CD8-positive, alpha-beta memory T cell (primary cell): ENCODE measurements at regions not wholly inside any gene's neighbourhood (a gene's known extent, or its start where the extent isn't known, plus 50 kb on each side); places are given as distances from the start of the nearest gene placed in this dataset.

Experiments
- CTCF ChIA-PET: fragments of 350-600 bp; sonication (Branson Sonifier 250); formaldehyde crosslinking; loops from one replicate; lab custom pipeline; 2021; ENCODE audit warnings: antibody characterized with exemption; lab: Charles Lee
- POLR2A ChIA-PET: fragments of 350-600 bp; sonication (Branson Sonifier 250); formaldehyde crosslinking; loops from one replicate; lab custom pipeline; 2021; ENCODE audit warnings: antibody characterized with exemption; lab: Charles Lee
- DNase-seq, 5 donors: peaks; one replicate each; pipeline versions ENCODE4 v3.0.0 to v3.0.0-alpha.2; 2020 to 2022; ENCODE audit warnings: mixed read lengths in 1 of 5
- H3K27ac ChIP-seq: one replicate; pipeline ENCODE4 v1.7.0; 2013; ENCODE audit warnings: low read depth, mild to moderate bottlenecking, low read length, moderate library complexity
- H3K27me3 ChIP-seq: 2 replicates; pipeline ENCODE4 v1.7.0; 2013; ENCODE audit warnings: low read length, mild to moderate bottlenecking; ENCODE audit not compliant: insufficient read depth, poor library complexity, severe bottlenecking
- H3K36me3 ChIP-seq: 2 replicates; pipeline ENCODE4 v1.7.0; 2013; ENCODE audit warnings: mild to moderate bottlenecking, low read length, moderate library complexity; ENCODE audit not compliant: insufficient read depth
- H3K4me1 ChIP-seq: 2 replicates; pipeline ENCODE4 v1.7.0; 2013; ENCODE audit warnings: mild to moderate bottlenecking, low read length, moderate library complexity; ENCODE audit not compliant: insufficient read depth
- H3K4me3 ChIP-seq: 2 replicates; pipeline ENCODE4 v1.7.0; 2013; ENCODE audit warnings: mild to moderate bottlenecking, low read length
- H3K9me3 ChIP-seq: 2 replicates; pipeline ENCODE4 v1.7.0; 2013; ENCODE audit warnings: mild to moderate bottlenecking, low read length
- H3K27ac Mint-ChIP-seq, 8 donors: one replicate each; pipeline ENCODE4 v1.8.0; 2020 to 2021; ENCODE audit warnings: mixed read lengths in 8 of 8, mild to moderate bottlenecking in 6 of 8, inconsistent platforms in 3 of 8, moderate library complexity in 3 of 8
- H3K27me3 Mint-ChIP-seq, 2 donors: one replicate each; pipeline ENCODE4 v1.8.0; 2020 to 2021; ENCODE audit warnings: mixed read lengths in 2 of 2, mild to moderate bottlenecking in 1 of 2, moderate library complexity in 1 of 2
- H3K36me3 Mint-ChIP-seq, 3 donors: one replicate each; pipeline ENCODE4 v1.8.0; 2020 to 2021; ENCODE audit warnings: mixed read lengths in 3 of 3, inconsistent platforms in 1 of 3, mild to moderate bottlenecking in 1 of 3
- H3K4me1 Mint-ChIP-seq, 3 donors: one replicate each; pipeline ENCODE4 v1.8.0; 2020 to 2021; ENCODE audit warnings: mixed read lengths in 3 of 3, inconsistent platforms in 1 of 3, mild to moderate bottlenecking in 1 of 3
- H3K4me3 Mint-ChIP-seq, 7 donors: one replicate each; pipeline ENCODE4 v1.8.0; 2020 to 2021; ENCODE audit warnings: mixed read lengths in 7 of 7, mild to moderate bottlenecking in 6 of 7, moderate library complexity in 4 of 7, inconsistent platforms in 2 of 7
- H3K9me3 Mint-ChIP-seq, 5 donors: one replicate each; pipeline ENCODE4 v1.8.0; 2020 to 2022; ENCODE audit warnings: mixed read lengths in 5 of 5, mild to moderate bottlenecking in 3 of 5, moderate library complexity in 2 of 5, inconsistent platforms in 1 of 5

DNA sequence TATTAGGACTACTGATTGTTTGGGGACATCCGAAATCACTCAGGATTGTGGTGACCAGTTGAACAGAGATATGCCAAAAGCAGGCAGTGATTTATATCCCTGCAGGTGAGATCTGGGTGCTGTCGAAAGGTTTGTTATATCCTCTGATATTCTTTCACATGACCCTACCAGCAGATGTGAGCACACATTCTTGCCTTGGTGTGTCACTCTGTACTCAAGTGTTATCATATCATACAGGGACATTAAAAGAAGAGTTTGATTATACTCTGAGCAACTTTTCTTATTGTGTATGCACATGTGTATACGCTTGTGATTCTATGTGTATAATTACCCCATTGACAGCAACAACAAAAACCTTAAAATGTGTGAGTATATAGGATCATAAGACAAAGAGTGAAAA lies 381.2 kb upstream of the IGFBP7 start:
- Mint-ChIP-seq H3K27me3 (no peaks in the 10 kb centered on the region), H3K9me3 (peaks cover 1 to 9% (median 4%) of the 10 kb centered on the region in 5 donors), H3K36me3 (no peaks in the 10 kb centered on the region), H3K27ac (no peak overlapping the region), H3K4me1 (no peaks in the 10 kb centered on the region), H3K4me3 (no peak overlapping the region)
- CTCF ChIA-PET: no interaction called here
- Histone ChIP-seq H3K4me1 (no peaks in the 10 kb centered on the region), H3K27ac (no peak overlapping the region), H3K9me3 (no peaks in the 10 kb centered on the region), H3K27me3 (no peaks in the 10 kb centered on the region), H3K4me3 (no peak overlapping the region), H3K36me3 (no peaks in the 10 kb centered on the region)
- no peak for DNase-seq
- POLR2A ChIA-PET: no interaction called here

DNA sequence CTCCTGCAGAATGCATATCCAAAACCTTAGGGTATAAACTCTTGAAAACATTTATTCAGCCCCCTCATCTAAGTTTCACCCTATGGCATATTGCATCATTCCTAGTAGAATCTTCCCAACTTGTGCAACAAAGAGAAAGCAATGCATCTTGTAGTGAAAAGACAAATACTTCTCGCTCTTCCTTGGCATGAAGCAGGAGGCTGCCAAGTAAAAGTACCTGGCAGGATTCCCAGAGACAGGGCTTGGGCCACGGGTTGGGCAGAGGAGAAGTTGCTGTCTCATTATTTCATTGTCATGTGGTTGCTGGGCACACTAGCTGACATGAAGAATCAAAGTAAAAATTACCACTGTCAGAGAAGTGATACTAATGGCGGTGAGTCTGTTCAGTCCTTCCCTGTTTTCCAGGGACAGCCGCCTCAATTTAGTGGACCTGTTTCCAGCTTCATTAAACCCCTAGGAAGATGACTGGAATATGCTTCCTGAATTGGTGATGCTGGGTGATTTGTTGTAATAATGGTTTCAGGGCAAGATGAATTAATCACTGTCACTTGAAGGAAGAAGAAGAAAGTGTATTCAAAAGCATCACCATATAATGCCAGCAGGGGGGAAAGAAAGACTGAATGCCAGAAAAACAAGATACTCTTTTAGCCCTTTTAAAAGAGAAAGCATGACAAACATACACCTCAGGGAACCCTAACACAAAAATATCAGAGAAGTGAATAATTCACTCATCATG lies 380.5 kb upstream of the IGFBP7 start:
- H3K27me3 ChIP-seq: no peaks in the 10 kb centered on the region
- H3K27me3 Mint-ChIP-seq: no peaks in the 10 kb centered on the region
- POLR2A ChIA-PET: no interaction called here
- no peaks in the 10 kb centered on the region for H3K36me3 ChIP-seq
- H3K9me3 Mint-ChIP-seq: peaks cover 0 to 7% (median 4%) of the 10 kb centered on the region in 5 donors
- DNase-seq: no peak
- H3K4me3 ChIP-seq: no peak overlapping the region
- H3K27ac ChIP-seq: no peak overlapping the region
- no peaks in the 10 kb centered on the region for H3K36me3 Mint-ChIP-seq
- CTCF ChIA-PET: no interaction called here
- H3K4me1 ChIP-seq: no peaks in the 10 kb centered on the region
- H3K9me3 ChIP-seq: no peaks in the 10 kb centered on the region
- no peaks in the 10 kb centered on the region for H3K4me1 Mint-ChIP-seq
- no peak overlapping the region for H3K4me3 Mint-ChIP-seq
- no peak overlapping the region for H3K27ac Mint-ChIP-seq

- no peak overlapping the region for H3K27ac Mint-ChIP-seq
- H3K27me3 Mint-ChIP-seq: no peaks in the 10 kb centered on the region
- no peak for DNase-seq
- no peak overlapping the region for H3K27ac ChIP-seq
- H3K36me3 ChIP-seq: no peaks in the 10 kb centered on the region
- peaks cover 0 to 4% (median 0%) of the 10 kb centered on the region in 5 donors for H3K9me3 Mint-ChIP-seq
- no peaks in the 10 kb centered on the region for H3K9me3 ChIP-seq
- no peaks in the 10 kb centered on the region for H3K27me3 ChIP-seq
- no peaks in the 10 kb centered on the region for H3K4me1 Mint-ChIP-seq
- no peaks in the 10 kb centered on the region for H3K36me3 Mint-ChIP-seq
- H3K4me3 ChIP-seq: no peak overlapping the region
- no peak overlapping the region for H3K4me3 Mint-ChIP-seq
- no peaks in the 10 kb centered on the region for H3K4me1 ChIP-seq
- CTCF ChIA-PET: no interaction called here
- POLR2A ChIA-PET: no interaction called here
Observed at GRCh38 chr4:57488366-57489162, 378.4 kb upstream of the IGFBP7 start.

DNA sequence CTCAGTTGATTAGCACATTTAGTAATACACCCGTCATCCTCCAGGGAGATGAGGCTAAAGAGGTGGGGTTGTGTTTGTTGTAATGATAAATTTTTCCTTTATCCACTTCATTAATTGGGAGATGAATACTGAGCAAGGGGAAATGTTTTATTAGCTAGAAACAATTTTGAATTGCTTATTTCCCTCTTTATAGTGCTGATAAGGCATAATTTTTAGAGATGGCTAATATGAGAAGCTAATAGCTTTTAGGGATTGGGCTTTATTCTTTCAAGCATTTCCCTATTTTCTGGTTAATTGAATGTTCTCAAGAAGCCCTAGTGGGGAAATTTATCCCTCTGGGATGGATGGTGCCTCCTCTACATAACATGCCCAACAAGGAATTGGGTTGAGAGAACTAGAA lies 365.2 kb upstream of the IGFBP7 start:
- no peak overlapping the region for H3K27ac ChIP-seq
- no peaks in the 10 kb centered on the region for H3K4me1 ChIP-seq
- H3K4me3 Mint-ChIP-seq: no peak overlapping the region
- H3K9me3 Mint-ChIP-seq: peaks cover 3 to 17% (median 7%) of the 10 kb centered on the region in 5 donors
- H3K27me3 Mint-ChIP-seq: no peaks in the 10 kb centered on the region
- no peaks in the 10 kb centered on the region for H3K4me1 Mint-ChIP-seq
- ChIA-PET CTCF (no interaction called here), POLR2A (no interaction called here)
- no peaks in the 10 kb centered on the region for H3K9me3 ChIP-seq
- H3K36me3 ChIP-seq: no peaks in the 10 kb centered on the region
- H3K27me3 ChIP-seq: no peaks in the 10 kb centered on the region
- no peak overlapping the region for H3K27ac Mint-ChIP-seq
- no peak overlapping the region for H3K4me3 ChIP-seq
- no peak for DNase-seq
- no peaks in the 10 kb centered on the region for H3K36me3 Mint-ChIP-seq

- no peaks in the 10 kb centered on the region for H3K27me3 Mint-ChIP-seq
- Histone ChIP-seq H3K4me1 (no peaks in the 10 kb centered on the region), H3K27me3 (no peaks in the 10 kb centered on the region), H3K27ac (no peak overlapping the region), H3K4me3 (no peak overlapping the region), H3K9me3 (no peaks in the 10 kb centered on the region), H3K36me3 (no peaks in the 10 kb centered on the region)
- no peak overlapping the region for H3K27ac Mint-ChIP-seq
- DNase-seq: no peak
- H3K36me3 Mint-ChIP-seq: no peaks in the 10 kb centered on the region
- no peaks in the 10 kb centered on the region for H3K4me1 Mint-ChIP-seq
- H3K9me3 Mint-ChIP-seq: peaks cover 4 to 17% (median 13%) of the 10 kb centered on the region in 5 donors
- no peak overlapping the region for H3K4me3 Mint-ChIP-seq
- CTCF ChIA-PET: no interaction called here
- POLR2A ChIA-PET: no interaction called here
Observed at GRCh38 chr4:57465321-57466056, 355.3 kb upstream of the IGFBP7 start.

DNA sequence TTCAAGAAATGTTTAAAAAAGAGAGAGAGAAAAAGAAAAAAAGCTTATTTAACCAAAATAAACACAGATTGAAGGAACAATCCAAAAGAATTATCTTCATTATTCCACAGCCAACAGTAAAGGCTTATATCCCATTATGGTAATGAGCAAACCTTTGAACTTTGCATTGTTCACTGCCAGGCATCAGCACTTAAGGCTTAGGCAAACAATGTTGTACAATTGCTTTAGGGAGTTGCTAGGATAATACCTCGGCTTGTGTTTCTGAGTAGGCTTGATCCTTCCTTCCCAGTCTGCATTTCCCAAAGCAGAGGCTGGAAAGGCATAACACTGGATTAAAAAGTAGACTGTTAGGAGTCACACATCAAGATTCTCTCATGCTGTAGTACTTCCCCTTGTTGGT lies 352.7 kb upstream of the IGFBP7 start:
- POLR2A ChIA-PET: no interaction called here
- Mint-ChIP-seq H3K9me3 (peaks cover 2 to 11% (median 7%) of the 10 kb centered on the region in 5 donors), H3K4me3 (no peak overlapping the region), H3K27me3 (no peaks in the 10 kb centered on the region), H3K36me3 (no peaks in the 10 kb centered on the region), H3K4me1 (no peaks in the 10 kb centered on the region), H3K27ac (no peak overlapping the region)
- CTCF ChIA-PET: no interaction called here
- Histone ChIP-seq H3K9me3 (no peaks in the 10 kb centered on the region), H3K4me3 (no peak overlapping the region), H3K36me3 (no peaks in the 10 kb centered on the region), H3K4me1 (no peaks in the 10 kb centered on the region), H3K27me3 (no peaks in the 10 kb centered on the region), H3K27ac (no peak overlapping the region)
- DNase-seq: no peak

DNA sequence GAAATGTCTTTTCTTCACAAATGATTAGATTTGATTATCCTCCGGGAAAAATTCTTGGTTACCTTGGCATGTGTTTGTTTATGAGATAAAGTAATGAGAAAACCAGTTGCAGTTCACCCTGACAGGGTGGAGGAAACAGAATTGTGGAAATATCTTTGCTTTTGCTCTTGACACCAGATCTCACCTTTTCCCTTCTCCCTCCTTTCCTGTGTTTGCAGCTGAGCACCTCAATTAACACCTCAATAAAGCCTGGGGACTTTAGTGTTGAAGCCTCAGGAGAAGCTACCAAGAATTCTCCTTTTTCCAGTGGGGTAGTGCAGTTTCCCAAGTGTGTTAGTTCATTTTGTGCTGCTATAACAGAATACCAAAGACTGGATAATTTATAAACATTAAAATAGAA lies 350.8 kb upstream of the IGFBP7 start:
- H3K4me3 ChIP-seq: no peak overlapping the region
- H3K9me3 ChIP-seq: no peaks in the 10 kb centered on the region
- ChIA-PET CTCF (no interaction called here), POLR2A (no interaction called here)
- Mint-ChIP-seq H3K9me3 (peaks cover 0 to 16% (median 8%) of the 10 kb centered on the region in 5 donors), H3K36me3 (no peaks in the 10 kb centered on the region), H3K27ac (no peak overlapping the region), H3K4me3 (no peak overlapping the region), H3K27me3 (no peaks in the 10 kb centered on the region), H3K4me1 (no peaks in the 10 kb centered on the region)
- no peaks in the 10 kb centered on the region for H3K4me1 ChIP-seq
- no peaks in the 10 kb centered on the region for H3K36me3 ChIP-seq
- H3K27ac ChIP-seq: no peak overlapping the region
- DNase-seq: no peak
- no peaks in the 10 kb centered on the region for H3K27me3 ChIP-seq

DNA sequence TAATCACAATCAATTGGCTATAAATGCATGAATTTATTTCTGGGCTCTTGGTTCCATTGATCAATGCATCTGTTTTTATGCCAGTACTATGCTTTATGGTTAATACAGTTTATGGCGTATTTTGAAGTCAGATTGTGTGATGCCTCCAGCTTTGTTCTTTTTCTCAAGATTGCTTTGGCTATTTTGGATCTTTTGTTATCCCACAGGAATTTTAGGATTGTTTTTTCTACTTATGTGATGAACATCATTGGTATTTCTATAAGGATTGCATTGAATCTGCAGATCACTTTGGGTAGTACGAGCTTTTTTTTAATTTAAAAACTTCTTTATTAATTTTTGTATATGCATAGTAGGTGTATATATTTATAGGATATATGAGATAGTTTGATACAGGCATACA lies 338.7 kb upstream of the IGFBP7 start:
- Histone ChIP-seq H3K9me3 (no peaks in the 10 kb centered on the region), H3K4me1 (no peaks in the 10 kb centered on the region), H3K27ac (no peak overlapping the region), H3K27me3 (no peaks in the 10 kb centered on the region), H3K4me3 (no peak overlapping the region), H3K36me3 (no peaks in the 10 kb centered on the region)
- Mint-ChIP-seq H3K36me3 (no peaks in the 10 kb centered on the region), H3K27ac (no peak overlapping the region), H3K4me3 (no peak overlapping the region), H3K4me1 (no peaks in the 10 kb centered on the region), H3K27me3 (no peaks in the 10 kb centered on the region), H3K9me3 (peaks cover 0 to 21% (median 5%) of the 10 kb centered on the region in 5 donors)
- no peak for DNase-seq
- ChIA-PET POLR2A (no interaction called here), CTCF (no interaction called here)
